K562 (cell line): ENCODE measurements at regions not wholly inside any gene's neighbourhood (a gene's known extent, or its start where the extent isn't known, plus 50 kb on each side); places are given as distances from the start of the nearest gene placed in this dataset.

ENCODE experiments used
- ATAC-seq: fragments of 200-7000 bp; cut with Tn5 transposase; 3 replicates; pipeline ENCODE4 v1.9.1; 2020; ENCODE audit warnings: moderate library complexity
- BruUV-seq: library from RNA; stranded (reverse); fragments of 400-500 nt; replicated peaks from 2 replicates; lab custom pipeline; 2021; lab: Mats Ljungman, UMichigan
- CTCF ChIA-PET: fragments of 300-600 bp; formaldehyde crosslinking; extraction: SDS; loops from one replicate; lab custom pipeline; 2021; ENCODE audit warnings: low intra/inter-chr PET ratio; lab: Yijun Ruan, JAX
- POLR2A ChIA-PET: fragments of 300-600, 350-650 bp; sonication (Branson Sonifier 250); formaldehyde crosslinking; extraction: SDS; loops from one replicate; lab custom pipeline; 2021; ENCODE audit warnings: antibody characterized with exemption, inconsistent platforms; lab: Yijun Ruan, JAX
- DNase-seq, 4 experiments: peaks; one replicate each; pipeline versions ENCODE4 v3.0.0 to v3.0.0-alpha.2; 2011 to 2018; ENCODE audit warnings: low spot score in 3 of 4, mixed read lengths in 3 of 4; ENCODE audit errors: extremely low read depth in 1 of 4
- FAIRE-seq: peaks from 2 replicates; lab custom pipeline; 2011; peaks lifted over from hg19 to GRCh38; lab: Jason Lieb, UNC
- H2AFZ ChIP-seq: 2 replicates; pipeline ENCODE4 v1.6.0; 2011; ENCODE audit warnings: low read depth, low read length, control low read depth, inconsistent platforms
- H3K27ac ChIP-seq: fragments of 200-600 bp; 3 replicates; pipeline ENCODE4 v1.8.0; 2011; ENCODE audit warnings: low read depth, mild to moderate bottlenecking, control low read depth, inconsistent platforms, low read length, moderate library complexity, mixed read lengths; ENCODE audit errors: extremely low read depth
- H3K27me3 ChIP-seq, 2 experiments: fragments of 300-600 bp in 1 of 2; 2 replicates in 1 of 2; 3 replicates in 1 of 2; pipeline versions ENCODE4 v1.6.0 to v1.8.0; 2011; ENCODE audit warnings: inconsistent platforms in 2 of 2, low read length in 2 of 2, mild to moderate bottlenecking in 1 of 2, mixed read lengths in 1 of 2, moderate library complexity in 1 of 2; ENCODE audit not compliant: control insufficient read depth in 2 of 2, insufficient read depth in 2 of 2
- H3K36me3 ChIP-seq: fragments of 300-600 bp; 3 replicates; pipeline ENCODE4 v1.8.0; 2011; ENCODE audit warnings: mild to moderate bottlenecking, low read length, inconsistent platforms; ENCODE audit not compliant: control insufficient read depth, insufficient read depth
- H3K4me1 ChIP-seq, 2 experiments: fragments of 200-600 bp in 1 of 2; replicated peaks in 1 of 2; 2 replicates in 1 of 2; 3 replicates in 1 of 2; pipeline versions ENCODE4 v1.5.1 to v1.8.0; 2011; ENCODE audit warnings: inconsistent platforms in 2 of 2, low read length in 2 of 2, mild to moderate bottlenecking in 1 of 2, mixed read lengths in 1 of 2, moderate library complexity in 1 of 2; ENCODE audit not compliant: control insufficient read depth in 2 of 2, insufficient read depth in 2 of 2
- H3K4me2 ChIP-seq: 2 replicates; pipeline ENCODE4 v1.6.1; 2011; ENCODE audit warnings: low read length, control low read depth, inconsistent platforms, mixed read lengths; ENCODE audit not compliant: insufficient read depth
- H3K4me3 ChIP-seq: fragments of 200-600 bp; sonication (generic), shearing (Covaris generic); 2 replicates; pipeline ENCODE4 v1.5.1; 2016; ENCODE audit warnings: control low read depth, inconsistent platforms
- H3K79me2 ChIP-seq: fragments of 200-600 bp; 3 replicates; pipeline ENCODE4 v1.8.0; 2011; ENCODE audit warnings: low read length, inconsistent platforms; ENCODE audit not compliant: control insufficient read depth, insufficient read depth
- H3K9ac ChIP-seq, 2 experiments: 2 replicates each; pipeline versions ENCODE4 v1.6.0 to v1.6.1; 2011; ENCODE audit warnings: low read depth in 2 of 2, low read length in 2 of 2, control low read depth in 1 of 2, inconsistent platforms in 1 of 2, mild to moderate bottlenecking in 1 of 2, mixed read lengths in 1 of 2; ENCODE audit not compliant: insufficient read depth in 1 of 2
- H3K9me1 ChIP-seq: one replicate; pipeline ENCODE4 v1.6.0; 2011; ENCODE audit warnings: inconsistent platforms, mild to moderate bottlenecking, low read length, moderate library complexity; ENCODE audit not compliant: control insufficient read depth, insufficient read depth
- H3K9me3 ChIP-seq: replicated peaks from 2 replicates; pipeline ENCODE4 v1.5.1; 2011; ENCODE audit warnings: low read depth, low read length, inconsistent platforms; ENCODE audit not compliant: control insufficient read depth, insufficient read depth
- H4K20me1 ChIP-seq: replicated peaks from 2 replicates; pipeline ENCODE4 v1.6.1; 2011; ENCODE audit warnings: low read length, inconsistent platforms, mixed read lengths; ENCODE audit not compliant: control insufficient read depth, insufficient read depth
- BRD4 ChIP-seq: fragments of 200-600 bp; sonication (generic); IDR thresholded peaks from 2 replicates; pipeline ENCODE4 v1.6.1; 2017; ENCODE audit warnings: inconsistent platforms
- C11orf30 ChIP-seq: fragments of 450-650 bp; IDR thresholded peaks from 2 replicates; pipeline ENCODE4 v1.6.1; 2016; ENCODE audit warnings: low read depth, mild to moderate bottlenecking
- E2F5 ChIP-seq: sonication (generic); formaldehyde crosslinking; IDR thresholded peaks from 2 replicates; pipeline ENCODE4 v1.8.0; 2022; ENCODE audit warnings: mild to moderate bottlenecking, missing genetic modification reagents
- ETV1 ChIP-seq: fragments of 450-650 bp; conservative IDR thresholded peaks from 2 replicates; pipeline ENCODE4 v1.6.1; 2016; ENCODE audit warnings: missing genetic modification characterization, control low read depth, low read depth, missing compliant biosample characterization
- HNRNPUL1 ChIP-seq: fragments of 200-400 bp; formaldehyde crosslinking; IDR thresholded peaks from 2 replicates; pipeline ENCODE4 v1.6.1; 2017; ENCODE audit warnings: low read length
- IRF9 ChIP-seq: fragments of 450-650 bp; IDR thresholded peaks from 2 replicates; pipeline ENCODE4 v1.6.1; 2016; ENCODE audit warnings: missing biosample characterization, missing genetic modification characterization
- KAT7 ChIP-seq: sonication (generic); formaldehyde crosslinking; IDR thresholded peaks from 2 replicates; pipeline ENCODE4 v1.8.0; 2022; ENCODE audit warnings: missing genetic modification reagents, mild to moderate bottlenecking, borderline replicate concordance
- MAFG ChIP-seq: fragments of 450-650 bp; conservative IDR thresholded peaks from 2 replicates; pipeline ENCODE4 v1.6.1; 2016; ENCODE audit warnings: missing genetic modification characterization, missing compliant biosample characterization
- MAFK ChIP-seq: IDR thresholded peaks from 2 replicates; pipeline ENCODE4 v1.6.1; 2011; ENCODE audit warnings: low read length, improper control_type of control experiment
- NCOA6 ChIP-seq: fragments of 450-650 bp; IDR thresholded peaks from 2 replicates; pipeline ENCODE4 v1.6.1; 2017; ENCODE audit warnings: mild to moderate bottlenecking
- NUFIP1 ChIP-seq: fragments of 450-650 bp; IDR thresholded peaks from 2 replicates; pipeline ENCODE4 v1.6.1; 2018; ENCODE audit not compliant: partially characterized antibody
- PATZ1 ChIP-seq: fragments of 250-450 bp; sonication (Bioruptor Pico); IDR thresholded peaks from 2 replicates; pipeline ENCODE4 v1.5.0; 2020; ENCODE audit warnings: mild to moderate bottlenecking, borderline replicate concordance
- PTBP1 ChIP-seq: fragments of 200-400 bp; formaldehyde crosslinking; IDR thresholded peaks from 2 replicates; pipeline ENCODE4 v1.6.1; 2017; ENCODE audit warnings: low read depth, low read length
- TSC22D4 ChIP-seq: fragments of 450-650 bp; IDR thresholded peaks from 2 replicates; pipeline ENCODE4 v1.6.1; 2016; ENCODE audit warnings: missing genetic modification characterization, missing biosample characterization, control low read depth
- ZNF165 ChIP-seq: fragments of 250-450 bp; sonication (Bioruptor Pico); IDR thresholded peaks from 2 replicates; pipeline ENCODE4 v1.4.0; 2020; ENCODE audit warnings: borderline replicate concordance
- ZNF316 ChIP-seq: fragments of 450-650 bp; IDR thresholded peaks from 2 replicates; pipeline ENCODE4 v1.6.1; 2016
- ZNF551 ChIP-seq: fragments of 250-450 bp; sonication (Bioruptor Pico); IDR thresholded peaks from 2 replicates; pipeline ENCODE4 v1.5.0; 2021; ENCODE audit warnings: mild to moderate bottlenecking, moderate library complexity
- WGBS: fragments of 100-300 bp; shearing (Covaris generic); methylation state at CpG from one replicate; pipeline ENCODE4 v1.1.6; 2016; ENCODE audit warnings: low coverage, mixed read lengths; ENCODE audit not compliant: insufficient coverage; ENCODE audit errors: missing lambda C conversion rate; 5-methylcytosine and 5-hydroxymethylcytosine counted together
- in situ Hi-C: fragments of 300-500 bp; cut with MboI; formaldehyde crosslinking; loops from 4 replicates; pipeline ENCODE4 v1.15.0; 2018; ENCODE audit warnings: inconsistent platforms, mixed read lengths
- intact Hi-C: fragments of 100-400 bp; cut with micrococcal nuclease; formaldehyde crosslinking; loops from 2 replicates; pipeline ENCODE4 v1.14.2; 2022
- TF ChIP-seq, protein P1 (sequence below), 2 experiments: fragments of 150-350 bp in 1 of 2; IDR thresholded peaks; 2 replicates each; pipeline ENCODE4 v1.6.1; 2012 to 2016; ENCODE audit warnings: low read depth in 2 of 2, low read length in 2 of 2, mild to moderate bottlenecking in 1 of 2, moderate library complexity in 1 of 2

DNA sequence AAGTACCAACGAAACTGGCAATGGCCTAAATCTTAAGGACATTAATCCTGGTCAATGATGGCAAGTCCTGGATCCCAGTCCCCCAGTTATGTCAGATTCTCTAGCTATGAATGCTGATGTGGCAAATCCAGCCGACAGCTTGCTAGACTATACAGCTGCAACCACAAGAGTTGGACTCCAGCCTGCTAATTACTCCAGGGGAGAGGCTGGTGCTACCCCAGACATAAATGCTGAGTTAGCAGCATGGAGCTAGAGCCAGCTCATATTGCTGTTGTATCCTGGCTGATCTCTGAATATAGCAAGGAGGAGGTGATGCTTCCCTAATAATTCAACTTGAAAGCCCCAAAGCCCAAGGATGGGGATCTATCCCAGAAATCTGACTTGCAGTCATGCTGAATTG, 207.1 kb downstream of the LRRN1 start:
- no peaks in the 10 kb centered on the region for H3K4me1 ChIP-seq
- FAIRE-seq (no peak), ATAC-seq (no peak), DNase-seq (no peak)
- 2% methylated on average over 2 of the region's 2 CpGs for WGBS
- no peak overlapping the region for H3K4me2 ChIP-seq
- no peak overlapping the region for H3K4me3 ChIP-seq
- BruUV-seq = no TSS peak
- intact Hi-C loops = no loop called here
- ChIA-PET CTCF (no interaction called here), POLR2A (no interaction called here)
- H3K27ac ChIP-seq = no peak overlapping the region
- no peak overlapping the region for H3K9ac ChIP-seq
- in situ Hi-C loops = no loop called here
- no peaks in the 10 kb centered on the region for H3K9me3 ChIP-seq
- no peaks in the 10 kb centered on the region for H4K20me1 ChIP-seq
- H3K36me3 ChIP-seq = no peaks in the 10 kb centered on the region
- H2AFZ ChIP-seq = no peak overlapping the region
- no peaks in the 10 kb centered on the region for H3K27me3 ChIP-seq
- no peaks in the 10 kb centered on the region for H3K79me2 ChIP-seq
- no peaks in the 10 kb centered on the region for H3K9me1 ChIP-seq
- TF ChIP-seq HNRNPUL1 (no peak), IRF9 (tag) (no peak), ETV1 (tag) (no peak), KAT7 (no peak), MAFK (peak; percentile 40; the same call in 1 of the 2 replicates), ZNF316 (peak; percentile 47; the same call in 1 of the 2 replicates), TSC22D4 (tag) (no peak), PTBP1 (no peak), NUFIP1 (no peak), BRD4 (no peak), ZNF551 (no peak), NCOA6 (no peak), C11orf30 (peak; percentile 46; the same call in 1 of the 2 replicates), MAFG (tag) (peak; percentile 30; the same call in 1 of the 2 replicates), E2F5 (no peak), PATZ1 (CRISPR knock-in tag) (no peak), ZNF165 (CRISPR knock-in tag) (no peak)
- TF ChIP-seq, protein P1, sequence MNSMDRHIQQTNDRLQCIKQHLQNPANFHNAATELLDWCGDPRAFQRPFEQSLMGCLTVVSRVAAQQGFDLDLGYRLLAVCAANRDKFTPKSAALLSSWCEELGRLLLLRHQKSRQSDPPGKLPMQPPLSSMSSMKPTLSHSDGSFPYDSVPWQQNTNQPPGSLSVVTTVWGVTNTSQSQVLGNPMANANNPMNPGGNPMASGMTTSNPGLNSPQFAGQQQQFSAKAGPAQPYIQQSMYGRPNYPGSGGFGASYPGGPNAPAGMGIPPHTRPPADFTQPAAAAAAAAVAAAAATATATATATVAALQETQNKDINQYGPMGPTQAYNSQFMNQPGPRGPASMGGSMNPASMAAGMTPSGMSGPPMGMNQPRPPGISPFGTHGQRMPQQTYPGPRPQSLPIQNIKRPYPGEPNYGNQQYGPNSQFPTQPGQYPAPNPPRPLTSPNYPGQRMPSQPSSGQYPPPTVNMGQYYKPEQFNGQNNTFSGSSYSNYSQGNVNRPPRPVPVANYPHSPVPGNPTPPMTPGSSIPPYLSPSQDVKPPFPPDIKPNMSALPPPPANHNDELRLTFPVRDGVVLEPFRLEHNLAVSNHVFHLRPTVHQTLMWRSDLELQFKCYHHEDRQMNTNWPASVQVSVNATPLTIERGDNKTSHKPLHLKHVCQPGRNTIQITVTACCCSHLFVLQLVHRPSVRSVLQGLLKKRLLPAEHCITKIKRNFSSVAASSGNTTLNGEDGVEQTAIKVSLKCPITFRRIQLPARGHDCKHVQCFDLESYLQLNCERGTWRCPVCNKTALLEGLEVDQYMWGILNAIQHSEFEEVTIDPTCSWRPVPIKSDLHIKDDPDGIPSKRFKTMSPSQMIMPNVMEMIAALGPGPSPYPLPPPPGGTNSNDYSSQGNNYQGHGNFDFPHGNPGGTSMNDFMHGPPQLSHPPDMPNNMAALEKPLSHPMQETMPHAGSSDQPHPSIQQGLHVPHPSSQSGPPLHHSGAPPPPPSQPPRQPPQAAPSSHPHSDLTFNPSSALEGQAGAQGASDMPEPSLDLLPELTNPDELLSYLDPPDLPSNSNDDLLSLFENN (IDR thresholded peaks at IDR 0.05; ENCODE audit: low read depth in 2 of 2, low read length in 2 of 2) = no peak
